Left ventricle myocardium inferior (tissue), 1 donor: ENCODE measurements at regions not wholly inside any gene's neighbourhood (a gene's known extent, or its start where the extent isn't known, plus 50 kb on each side); places are given as distances from the start of the nearest gene placed in this dataset.

ENCODE experiments used
- DNase-seq: peaks from one replicate; pipeline ENCODE4 v3.0.0-alpha.2; 2020
- H3K27ac ChIP-seq: fragments of 200-600 bp; replicated peaks from 2 replicates; pipeline ENCODE4 v1.8.0; 2021
- H3K27me3 ChIP-seq: fragments of 200-600 bp; 2 replicates; pipeline ENCODE4 v1.8.0; 2021; ENCODE audit warnings: low read depth
- H3K36me3 ChIP-seq: fragments of 200-600 bp; 2 replicates; pipeline ENCODE4 v1.8.0; 2021
- H3K4me1 ChIP-seq: fragments of 200-600 bp; 2 replicates; pipeline ENCODE4 v1.8.0; 2021
- H3K4me3 ChIP-seq: fragments of 200-600 bp; 2 replicates; pipeline ENCODE4 v1.8.0; 2021; ENCODE audit warnings: mild to moderate bottlenecking, moderate library complexity
- H3K9me3 ChIP-seq: fragments of 200-600 bp; replicated peaks from 2 replicates; pipeline ENCODE4 v1.8.0; 2021
- intact Hi-C: fragments of 100-400 bp; cut with micrococcal nuclease; formaldehyde crosslinking; loops from one replicate; pipeline ENCODE4 v1.11.0; 2022
- TF ChIP-seq, protein P1 (sequence below): fragments of 200-600 bp; IDR thresholded peaks from 2 replicates; pipeline ENCODE4 v1.8.0; 2021; ENCODE audit warnings: antibody characterized with exemption, mild to moderate bottlenecking, borderline replicate concordance
- donor health status: DM: no; HTN: yes; CAD: no; lungs with severe emphysema.

DNA sequence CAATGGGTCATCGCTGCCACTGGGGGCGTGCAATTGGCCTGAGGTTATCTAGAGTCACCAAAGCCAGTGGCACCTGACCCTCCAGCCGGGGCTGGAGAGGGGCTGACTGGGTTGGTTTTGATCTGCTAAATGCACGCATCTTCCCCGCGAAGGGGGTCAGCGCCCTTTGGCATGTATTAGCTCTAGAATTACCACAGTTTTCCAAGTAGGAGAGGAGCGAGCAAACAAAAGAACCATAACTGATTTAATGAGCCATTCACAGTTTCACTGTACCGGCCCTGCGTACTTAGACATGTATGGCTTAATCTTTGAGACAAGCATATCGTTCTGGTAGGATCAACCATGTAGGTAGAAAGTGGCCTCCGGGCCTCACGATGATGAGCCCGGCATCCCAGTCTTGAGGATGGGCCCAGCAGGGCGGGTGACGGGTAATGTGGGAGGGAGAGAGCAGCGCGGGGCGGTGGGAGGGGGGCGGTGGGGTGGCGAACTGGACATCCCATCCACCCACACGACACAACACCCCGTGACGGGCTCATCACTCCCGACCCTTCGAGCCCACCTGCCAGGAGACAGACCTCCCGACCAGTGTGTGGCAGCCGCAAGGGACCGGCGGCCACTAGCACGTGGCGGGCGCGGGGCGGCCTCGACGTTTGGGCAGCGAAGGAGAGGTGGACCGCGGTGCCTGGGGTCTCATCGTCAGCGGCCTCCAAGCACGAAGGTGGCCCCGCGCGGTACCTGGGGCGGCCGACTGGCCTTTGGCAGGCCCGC is 1957.5 kb upstream of the DEFB115 start:
- H3K4me1 ChIP-seq: no peaks in the 10 kb centered on the region
- H3K27ac ChIP-seq: no peak overlapping the region
- H3K27me3 ChIP-seq: peaks cover 9% of the 10 kb centered on the region
- intact Hi-C loops: no loop called here
- no peak overlapping the region for H3K4me3 ChIP-seq
- H3K36me3 ChIP-seq: no peaks in the 10 kb centered on the region
- TF ChIP-seq, protein P1, sequence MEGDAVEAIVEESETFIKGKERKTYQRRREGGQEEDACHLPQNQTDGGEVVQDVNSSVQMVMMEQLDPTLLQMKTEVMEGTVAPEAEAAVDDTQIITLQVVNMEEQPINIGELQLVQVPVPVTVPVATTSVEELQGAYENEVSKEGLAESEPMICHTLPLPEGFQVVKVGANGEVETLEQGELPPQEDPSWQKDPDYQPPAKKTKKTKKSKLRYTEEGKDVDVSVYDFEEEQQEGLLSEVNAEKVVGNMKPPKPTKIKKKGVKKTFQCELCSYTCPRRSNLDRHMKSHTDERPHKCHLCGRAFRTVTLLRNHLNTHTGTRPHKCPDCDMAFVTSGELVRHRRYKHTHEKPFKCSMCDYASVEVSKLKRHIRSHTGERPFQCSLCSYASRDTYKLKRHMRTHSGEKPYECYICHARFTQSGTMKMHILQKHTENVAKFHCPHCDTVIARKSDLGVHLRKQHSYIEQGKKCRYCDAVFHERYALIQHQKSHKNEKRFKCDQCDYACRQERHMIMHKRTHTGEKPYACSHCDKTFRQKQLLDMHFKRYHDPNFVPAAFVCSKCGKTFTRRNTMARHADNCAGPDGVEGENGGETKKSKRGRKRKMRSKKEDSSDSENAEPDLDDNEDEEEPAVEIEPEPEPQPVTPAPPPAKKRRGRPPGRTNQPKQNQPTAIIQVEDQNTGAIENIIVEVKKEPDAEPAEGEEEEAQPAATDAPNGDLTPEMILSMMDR: no peak
- no peak for DNase-seq
- peaks cover 84% of the 10 kb centered on the region for H3K9me3 ChIP-seq

GRCh38 chr20:29300579-29301551 is 1956.6 kb upstream of the DEFB115 start:
- no peak for DNase-seq
- H3K4me1 ChIP-seq: no peaks in the 10 kb centered on the region
- peaks cover 9% of the 10 kb centered on the region for H3K27me3 ChIP-seq
- TF ChIP-seq, protein P1: no peak
- H3K4me3 ChIP-seq: no peak overlapping the region
- intact Hi-C loops: no loop called here
- H3K9me3 ChIP-seq: peaks cover 80% of the 10 kb centered on the region
- H3K36me3 ChIP-seq: no peaks in the 10 kb centered on the region
- H3K27ac ChIP-seq: no peak overlapping the region

DNA sequence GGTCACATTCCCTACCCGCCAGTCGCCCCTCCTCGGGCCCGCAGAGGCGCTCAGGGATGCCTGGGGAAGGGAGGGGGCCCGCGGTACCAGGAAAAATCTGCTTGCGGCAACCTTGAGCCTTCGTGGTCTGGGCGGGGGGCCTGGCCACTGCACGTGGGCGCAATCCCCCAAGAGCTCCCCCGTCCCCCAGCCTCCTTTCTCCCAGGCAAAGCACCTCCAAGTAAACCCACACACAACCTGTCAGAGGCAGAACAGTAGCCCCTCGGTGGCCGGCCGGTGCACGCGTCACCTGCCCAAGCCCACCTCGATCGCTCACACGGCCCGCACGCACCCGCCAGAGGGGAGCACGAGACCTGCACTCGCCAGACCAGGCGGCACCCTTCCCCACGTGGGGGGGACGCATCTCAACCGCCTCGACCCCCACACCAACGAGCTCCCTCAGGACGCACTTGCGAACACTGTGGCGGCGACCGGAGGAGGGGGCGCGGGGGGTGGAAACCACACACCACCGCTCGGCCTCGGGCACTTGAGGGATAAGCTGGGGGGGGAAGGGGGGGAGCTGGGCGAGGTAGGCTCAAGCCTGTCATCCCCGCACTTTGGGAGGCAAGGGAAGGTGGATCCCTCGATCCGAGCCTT is 1955.7 kb upstream of the DEFB115 start:
- DNase-seq: no peak
- H3K9me3 ChIP-seq: peaks cover 72% of the 10 kb centered on the region

GRCh38 chr20:29302979-29303644 is 1954.4 kb upstream of the DEFB115 start:
- no peak overlapping the region for H3K4me3 ChIP-seq
- H3K4me1 ChIP-seq: no peaks in the 10 kb centered on the region
- peaks cover 9% of the 10 kb centered on the region for H3K27me3 ChIP-seq
- no peaks in the 10 kb centered on the region for H3K36me3 ChIP-seq
- H3K9me3 ChIP-seq: peaks cover 61% of the 10 kb centered on the region
- TF ChIP-seq, protein P1: no peak
- intact Hi-C loops: no loop called here
- no peak for DNase-seq
- H3K27ac ChIP-seq: no peak overlapping the region

More for the DNA sequence above, 1955.7 kb upstream of the DEFB115 start:
- no peaks in the 10 kb centered on the region for H3K4me1 ChIP-seq
- H3K36me3 ChIP-seq: no peaks in the 10 kb centered on the region
- intact Hi-C loops: no loop called here
- H3K4me3 ChIP-seq: no peak overlapping the region
- TF ChIP-seq, protein P1: no peak
- H3K27ac ChIP-seq: no peak overlapping the region
- peaks cover 9% of the 10 kb centered on the region for H3K27me3 ChIP-seq
